Mucosa of stomach (tissue), 1 donor: ENCODE measurements at regions not wholly inside any gene's neighbourhood (a gene's known extent, or its start where the extent isn't known, plus 50 kb on each side); places are given as distances from the start of the nearest gene placed in this dataset.

Source experiments
- H3K27me3 ChIP-seq: one replicate; pipeline ENCODE4 v1.7.0; 2013; ENCODE audit warnings: mild to moderate bottlenecking, low read length; ENCODE audit not compliant: control insufficient read depth, insufficient read depth
- H3K36me3 ChIP-seq: one replicate; pipeline ENCODE4 v1.7.0; 2013; ENCODE audit warnings: low read length; ENCODE audit not compliant: control insufficient read depth, insufficient read depth
- H3K4me1 ChIP-seq: one replicate; pipeline ENCODE4 v1.7.0; 2013; ENCODE audit warnings: mild to moderate bottlenecking, low read length; ENCODE audit not compliant: control insufficient read depth, insufficient read depth
- H3K4me3 ChIP-seq: one replicate; pipeline ENCODE4 v1.7.0; 2013; ENCODE audit warnings: low read length
- H3K9ac ChIP-seq: one replicate; pipeline ENCODE4 v1.7.0; 2013; ENCODE audit warnings: mild to moderate bottlenecking, low read length, moderate library complexity
- H3K9me3 ChIP-seq: one replicate; pipeline ENCODE4 v1.7.0; 2013; ENCODE audit warnings: mild to moderate bottlenecking, low read length, moderate library complexity; ENCODE audit not compliant: control insufficient read depth
- donor health status: Pancreatic carcinoma.

GRCh38 chr1:117691942-117692341, 86.1 kb downstream of the TENT5C start:
- no peak overlapping the region for H3K9ac ChIP-seq
- H3K36me3 ChIP-seq = no peaks in the 10 kb centered on the region
- H3K9me3 ChIP-seq = no peaks in the 10 kb centered on the region
- no peaks in the 10 kb centered on the region for H3K27me3 ChIP-seq
- H3K4me1 ChIP-seq = peaks cover 3% of the 10 kb centered on the region
- H3K4me3 ChIP-seq = no peak overlapping the region

- Histone ChIP-seq H3K27me3 (no peaks in the 10 kb centered on the region), H3K4me1 (peaks cover 3% of the 10 kb centered on the region), H3K9ac (no peak overlapping the region), H3K9me3 (no peaks in the 10 kb centered on the region), H3K36me3 (no peaks in the 10 kb centered on the region), H3K4me3 (no peak overlapping the region)
Observed at GRCh38 chr1:117694543-117694942, 88.7 kb downstream of the TENT5C start.

GRCh38 chr1:117695796-117696490, 90.1 kb downstream of the TENT5C start:
- Histone ChIP-seq H3K4me1 (peaks cover 3% of the 10 kb centered on the region), H3K9ac (no peak overlapping the region)

GRCh38 chr1:117696561-117696960, 90.7 kb downstream of the TENT5C start:
- H3K27me3 ChIP-seq = no peaks in the 10 kb centered on the region
- peaks cover 3% of the 10 kb centered on the region for H3K4me1 ChIP-seq
- no peak overlapping the region for H3K9ac ChIP-seq
- H3K4me3 ChIP-seq = no peak overlapping the region
- no peaks in the 10 kb centered on the region for H3K36me3 ChIP-seq
- H3K9me3 ChIP-seq = no peaks in the 10 kb centered on the region

More at GRCh38 chr1:117695796-117696490, 90.1 kb downstream of the TENT5C start:
- Histone ChIP-seq H3K9me3 (no peaks in the 10 kb centered on the region), H3K36me3 (no peaks in the 10 kb centered on the region), H3K4me3 (no peak overlapping the region), H3K27me3 (no peaks in the 10 kb centered on the region)

DNA sequence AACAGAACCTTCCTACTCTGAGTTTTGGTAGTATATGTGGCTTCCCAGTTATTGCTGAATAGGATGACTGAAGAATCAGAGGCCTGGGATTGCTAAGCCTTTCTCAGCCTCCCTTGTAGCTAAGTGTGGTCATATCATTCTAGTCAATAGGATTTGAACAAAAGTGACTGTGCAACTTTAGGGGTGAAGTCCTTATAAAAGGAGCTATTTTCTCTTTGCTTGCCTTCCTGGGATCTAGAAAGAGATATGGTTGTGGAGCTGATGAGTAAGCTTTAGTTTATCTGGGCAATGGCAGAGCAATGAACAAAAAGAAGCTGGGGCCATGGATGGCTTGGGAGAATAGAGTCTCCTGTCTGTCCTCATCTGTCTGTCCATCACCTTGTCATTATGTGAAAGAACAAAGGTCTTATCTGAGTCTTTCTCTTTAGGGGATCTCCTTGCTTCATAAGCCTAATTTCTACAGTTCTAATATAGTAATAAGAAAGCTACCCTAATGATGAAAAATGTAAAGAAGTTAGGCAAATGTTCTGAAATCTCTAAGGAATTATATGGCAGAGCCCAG, 91.5 kb downstream of the TENT5C start:
- H3K4me3 ChIP-seq = no peak overlapping the region
- H3K36me3 ChIP-seq = no peaks in the 10 kb centered on the region
- no peaks in the 10 kb centered on the region for H3K27me3 ChIP-seq
- H3K4me1 ChIP-seq = peaks cover 3% of the 10 kb centered on the region
- H3K9ac ChIP-seq = no peak overlapping the region
- no peaks in the 10 kb centered on the region for H3K9me3 ChIP-seq

DNA sequence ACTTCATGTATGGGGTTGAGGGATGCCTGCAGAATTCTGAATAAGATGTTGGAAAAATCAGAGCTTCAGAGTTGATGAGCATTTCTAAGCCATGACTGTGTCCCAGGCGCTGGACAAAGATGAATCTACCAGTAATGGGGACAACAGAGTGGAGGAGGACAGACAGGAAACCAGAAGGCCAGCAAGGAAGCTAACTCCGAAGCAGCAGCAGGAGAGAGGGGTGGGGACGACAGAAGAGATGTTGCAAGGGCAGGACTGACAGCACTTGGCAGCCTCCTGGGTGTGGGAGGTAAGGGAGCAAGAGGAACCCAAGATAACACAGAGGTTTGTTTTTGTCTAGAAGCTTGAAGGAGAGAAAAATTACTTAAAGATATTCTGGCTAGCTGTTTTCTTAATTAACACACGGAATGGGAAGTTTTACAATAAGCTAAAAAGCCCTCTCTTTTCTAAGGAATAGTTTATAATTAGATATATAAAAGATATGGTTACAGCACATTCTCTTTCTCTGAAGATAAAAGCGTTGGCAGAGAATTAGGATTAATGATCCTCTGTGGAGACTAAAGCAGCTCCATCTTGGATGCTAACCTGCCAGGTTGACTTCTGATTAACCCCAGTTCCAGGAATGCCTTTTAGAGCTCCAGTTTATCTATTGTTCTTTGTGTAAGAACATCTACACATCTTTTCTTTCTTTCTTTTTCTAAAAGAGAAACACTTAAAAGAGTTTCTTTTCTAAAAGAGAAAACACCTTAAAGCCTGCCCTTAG, 92.7 kb downstream of the TENT5C start:
- H3K36me3 ChIP-seq = no peaks in the 10 kb centered on the region
- no peaks in the 10 kb centered on the region for H3K9me3 ChIP-seq
- H3K4me3 ChIP-seq = no peak overlapping the region
- H3K9ac ChIP-seq = no peak overlapping the region
- H3K4me1 ChIP-seq = peaks cover 3% of the 10 kb centered on the region
- H3K27me3 ChIP-seq = no peaks in the 10 kb centered on the region

- Histone ChIP-seq H3K4me1 (peaks cover 3% of the 10 kb centered on the region), H3K36me3 (no peaks in the 10 kb centered on the region)
Observed at GRCh38 chr1:117699953-117700352, 94.1 kb downstream of the TENT5C start.

GRCh38 chr1:117702654-117703053, 96.8 kb downstream of the TENT5C start:
- Histone ChIP-seq H3K27me3 (no peaks in the 10 kb centered on the region), H3K9ac (no peak overlapping the region), H3K4me1 (no peaks in the 10 kb centered on the region), H3K9me3 (no peaks in the 10 kb centered on the region), H3K4me3 (no peak overlapping the region), H3K36me3 (no peaks in the 10 kb centered on the region)

More at GRCh38 chr1:117699953-117700352, 94.1 kb downstream of the TENT5C start:
- Histone ChIP-seq H3K4me3 (no peak overlapping the region), H3K9ac (no peak overlapping the region), H3K27me3 (no peaks in the 10 kb centered on the region), H3K9me3 (no peaks in the 10 kb centered on the region)

- H3K4me1 ChIP-seq = no peaks in the 10 kb centered on the region
- H3K9me3 ChIP-seq = no peaks in the 10 kb centered on the region
- no peak overlapping the region for H3K4me3 ChIP-seq
- H3K27me3 ChIP-seq = no peaks in the 10 kb centered on the region
- no peak overlapping the region for H3K9ac ChIP-seq
- no peaks in the 10 kb centered on the region for H3K36me3 ChIP-seq
Observed at GRCh38 chr1:117707371-117707770, 101.5 kb downstream of the TENT5C start.

DNA sequence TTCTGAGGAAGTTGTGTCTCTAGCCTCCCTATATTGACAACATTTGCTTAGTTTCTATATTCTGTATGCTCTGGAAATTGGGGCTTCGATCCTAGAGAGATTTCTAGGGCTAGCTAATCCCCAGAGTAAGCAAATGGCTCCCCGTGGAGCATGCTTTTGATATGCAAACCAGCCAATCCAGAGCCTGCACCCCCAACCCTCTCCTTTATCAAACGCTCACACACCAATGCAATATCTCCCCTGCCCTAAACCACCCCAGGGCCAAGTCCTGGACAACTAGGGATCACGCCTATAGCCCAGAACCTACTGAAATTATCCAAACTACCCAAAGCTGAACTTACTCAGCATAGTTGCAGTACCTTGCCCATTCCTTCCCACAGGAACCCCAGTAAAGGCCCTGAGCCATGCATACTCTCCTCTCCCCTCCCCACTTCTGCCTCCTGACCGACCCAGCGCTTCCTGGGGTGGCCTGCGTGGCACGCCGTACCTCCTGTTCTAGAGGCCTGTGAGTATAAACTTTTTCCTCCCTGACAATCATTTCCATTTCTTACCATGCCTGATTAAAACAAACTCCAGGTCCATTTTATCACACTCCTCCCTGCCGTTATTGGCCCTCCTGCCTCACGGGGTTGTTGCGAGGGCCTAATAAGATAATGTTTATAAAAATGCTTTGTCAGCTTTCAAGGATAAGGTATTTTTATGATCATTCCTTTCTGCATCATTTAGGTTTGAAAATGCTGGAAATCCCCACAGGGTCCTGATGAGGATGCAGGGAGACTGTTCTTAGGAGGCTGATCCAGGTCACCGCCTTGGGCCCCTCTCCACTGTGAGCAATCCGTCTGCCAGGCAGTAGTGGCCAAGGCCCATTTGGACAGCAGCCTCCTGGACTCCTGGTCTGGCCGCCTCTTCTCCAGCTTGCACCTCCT, 102.7 kb downstream of the TENT5C start:
- Histone ChIP-seq H3K9me3 (no peaks in the 10 kb centered on the region), H3K36me3 (no peaks in the 10 kb centered on the region), H3K27me3 (no peaks in the 10 kb centered on the region), H3K4me1 (no peaks in the 10 kb centered on the region), H3K9ac (no peak overlapping the region), H3K4me3 (no peak overlapping the region)

GRCh38 chr1:117709249-117709691, 103.4 kb downstream of the TENT5C start:
- Histone ChIP-seq H3K36me3 (no peaks in the 10 kb centered on the region), H3K9ac (no peak overlapping the region), H3K4me3 (no peak overlapping the region), H3K9me3 (no peaks in the 10 kb centered on the region), H3K4me1 (no peaks in the 10 kb centered on the region), H3K27me3 (no peaks in the 10 kb centered on the region)
